ENCODE measurements at regions not wholly inside any gene's neighbourhood (a gene's known extent, or its start where the extent isn't known, plus 50 kb on each side); places are given as distances from the start of the nearest gene placed in this dataset.

- TF ChIP-seq, protein P1, sequence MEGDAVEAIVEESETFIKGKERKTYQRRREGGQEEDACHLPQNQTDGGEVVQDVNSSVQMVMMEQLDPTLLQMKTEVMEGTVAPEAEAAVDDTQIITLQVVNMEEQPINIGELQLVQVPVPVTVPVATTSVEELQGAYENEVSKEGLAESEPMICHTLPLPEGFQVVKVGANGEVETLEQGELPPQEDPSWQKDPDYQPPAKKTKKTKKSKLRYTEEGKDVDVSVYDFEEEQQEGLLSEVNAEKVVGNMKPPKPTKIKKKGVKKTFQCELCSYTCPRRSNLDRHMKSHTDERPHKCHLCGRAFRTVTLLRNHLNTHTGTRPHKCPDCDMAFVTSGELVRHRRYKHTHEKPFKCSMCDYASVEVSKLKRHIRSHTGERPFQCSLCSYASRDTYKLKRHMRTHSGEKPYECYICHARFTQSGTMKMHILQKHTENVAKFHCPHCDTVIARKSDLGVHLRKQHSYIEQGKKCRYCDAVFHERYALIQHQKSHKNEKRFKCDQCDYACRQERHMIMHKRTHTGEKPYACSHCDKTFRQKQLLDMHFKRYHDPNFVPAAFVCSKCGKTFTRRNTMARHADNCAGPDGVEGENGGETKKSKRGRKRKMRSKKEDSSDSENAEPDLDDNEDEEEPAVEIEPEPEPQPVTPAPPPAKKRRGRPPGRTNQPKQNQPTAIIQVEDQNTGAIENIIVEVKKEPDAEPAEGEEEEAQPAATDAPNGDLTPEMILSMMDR (conservative IDR thresholded peaks at IDR 0.05; ENCODE audit: low read length), result no peak
- TF ChIP-seq EZH2phosphoT487 (IDR thresholded peaks at IDR 0.05; ENCODE audit: borderline replicate concordance), result no peak
Observed at GRCh38 chr10:35705051-35705450, 63.0 kb upstream of the FZD8 start.

Data from Loucy (cell line).